HT1080 (cell line): ENCODE measurements at regions not wholly inside any gene's neighbourhood (a gene's known extent, or its start where the extent isn't known, plus 50 kb on each side); places are given as distances from the start of the nearest gene placed in this dataset.

ENCODE experiments used
- DNase-seq: peaks from one replicate; pipeline ENCODE4 v3.0.0-alpha.2; 2015; ENCODE audit warnings: low read depth

- no peak for DNase-seq
These were observed 103.3 kb downstream of the PTPRS start for GRCh38 chr19:5237190-5237780.

- no peak for DNase-seq
These were observed 105.0 kb downstream of the PTPRS start for GRCh38 chr19:5235458-5236219.

- no peak for DNase-seq
These were observed 106.2 kb downstream of the PTPRS start for GRCh38 chr19:5234412-5234811.

GRCh38 chr19:5232798-5233505 is 107.7 kb downstream of the PTPRS start:
- no peak for DNase-seq

- no peak for DNase-seq
These were observed 108.5 kb downstream of the PTPRS start for GRCh38 chr19:5231857-5232678.

GRCh38 chr19:5230730-5231555 is 109.7 kb downstream of the PTPRS start:
- no peak for DNase-seq

GRCh38 chr19:5229778-5230335 is 110.8 kb downstream of the PTPRS start:
- DNase-seq, result no peak

- DNase-seq, result no peak
These were observed 111.5 kb downstream of the PTPRS start for GRCh38 chr19:5228932-5229777.

- no peak for DNase-seq
These were observed 112.1 kb downstream of the PTPRS start for GRCh38 chr19:5228490-5228889.

- no peak for DNase-seq
These were observed 114.9 kb downstream of the PTPRS start for GRCh38 chr19:5225486-5226345.

- DNase-seq, result no peak
These were observed 116.1 kb downstream of the PTPRS start for GRCh38 chr19:5224480-5224879.

- DNase-seq, result no peak
These were observed 117.7 kb downstream of the PTPRS start for GRCh38 chr19:5222821-5223321.

- no peak for DNase-seq
These were observed 118.4 kb downstream of the PTPRS start for GRCh38 chr19:5222178-5222577.

GRCh38 chr19:5220866-5221265 is 119.7 kb downstream of the PTPRS start:
- DNase-seq, result no peak

- no peak for DNase-seq
These were observed 120.3 kb downstream of the PTPRS start for GRCh38 chr19:5220361-5220760.

GRCh38 chr19:5219551-5220304 is 120.9 kb downstream of the PTPRS start:
- no peak for DNase-seq

- no peak for DNase-seq
These were observed 121.6 kb downstream of the PTPRS start for GRCh38 chr19:5218963-5219530.
